CD4-positive, alpha-beta T cell (primary cell): ENCODE measurements at regions not wholly inside any gene's neighbourhood (a gene's known extent, or its start where the extent isn't known, plus 50 kb on each side); places are given as distances from the start of the nearest gene placed in this dataset.

Source experiments
- ATAC-seq: fragments of 200-7000 bp; cut with Tn5 transposase; one replicate; pipeline ENCODE4 v1.10.0; 2022; ENCODE audit warnings: mild to moderate bottlenecking; ENCODE audit not compliant: poor library complexity
- CTCF ChIA-PET: fragments of 350-600 bp; sonication (Branson Sonifier 250); formaldehyde crosslinking; loops from one replicate; lab custom pipeline; 2021; ENCODE audit warnings: antibody characterized with exemption, inconsistent platforms; lab: Charles Lee
- POLR2A ChIA-PET: fragments of 350-600 bp; sonication (Branson Sonifier 250); formaldehyde crosslinking; loops from one replicate; lab custom pipeline; 2021; ENCODE audit warnings: antibody characterized with exemption, inconsistent platforms; lab: Charles Lee
- DNase-seq, 14 experiments: peaks; one replicate each; pipeline ENCODE4 v3.0.0-alpha.2; 2013 to 2020; ENCODE audit warnings: mixed read lengths in 2 of 14
- H3K27ac ChIP-seq, 2 donors: one replicate each; pipeline versions ENCODE4 v1.5.1 to v1.7.0; 2013; ENCODE audit warnings: low read length in 2 of 2, low read depth in 1 of 2, mild to moderate bottlenecking in 1 of 2
- H3K27me3 ChIP-seq, 2 experiments: 1 replicate in 1 of 2; 2 replicates in 1 of 2; pipeline versions ENCODE4 v1.6.1 to v1.7.0; 2013; ENCODE audit warnings: low read length in 2 of 2, control low read depth in 1 of 2, mild to moderate bottlenecking in 1 of 2, moderate library complexity in 1 of 2; ENCODE audit not compliant: insufficient read depth in 2 of 2, control insufficient read depth in 1 of 2
- H3K36me3 ChIP-seq: one replicate; pipeline ENCODE4 v1.6.1; 2013; ENCODE audit warnings: low read length, control low read depth; ENCODE audit not compliant: insufficient read depth
- H3K4me1 ChIP-seq: one replicate; pipeline ENCODE4 v1.6.1; 2013; ENCODE audit warnings: low read length, control low read depth; ENCODE audit not compliant: insufficient read depth
- H3K4me3 ChIP-seq: one replicate; pipeline ENCODE4 v1.5.1; 2013; ENCODE audit warnings: mild to moderate bottlenecking, low read length, moderate library complexity
- H3K9me3 ChIP-seq, 2 experiments: 1 replicate in 1 of 2; 2 replicates in 1 of 2; pipeline versions ENCODE4 v1.6.1 to v1.7.0; 2013; ENCODE audit warnings: low read length in 2 of 2, mild to moderate bottlenecking in 2 of 2, control low read depth in 1 of 2, moderate library complexity in 1 of 2; ENCODE audit not compliant: control insufficient read depth in 1 of 2, insufficient read depth in 1 of 2
- H3K27ac Mint-ChIP-seq: one replicate; pipeline ENCODE4 v1.8.0; 2020; ENCODE audit warnings: mixed read lengths
- H3K27me3 Mint-ChIP-seq: one replicate; pipeline ENCODE4 v1.8.0; 2021; ENCODE audit warnings: mixed read lengths
- H3K36me3 Mint-ChIP-seq: one replicate; pipeline ENCODE4 v1.8.0; 2021; ENCODE audit warnings: low read depth, mixed read lengths
- H3K4me1 Mint-ChIP-seq: one replicate; pipeline ENCODE4 v1.8.0; 2021; ENCODE audit warnings: low read depth, mixed read lengths
- H3K4me3 Mint-ChIP-seq: one replicate; pipeline ENCODE4 v1.8.0; 2020; ENCODE audit warnings: mild to moderate bottlenecking, mixed read lengths
- H3K9me3 Mint-ChIP-seq: one replicate; pipeline ENCODE4 v1.8.0; 2020; ENCODE audit warnings: mixed read lengths
- CTCF ChIP-seq: fragments of 200-600 bp; IDR thresholded peaks from one replicate; pipeline ENCODE4 v1.8.0; 2022; ENCODE audit warnings: antibody characterized with exemption, mild to moderate bottlenecking
- intact Hi-C, 2 experiments: fragments of 100-400 bp; cut with DNase I in 1 of 2; cut with micrococcal nuclease in 1 of 2; formaldehyde crosslinking; loops; one replicate each; pipeline versions ENCODE4 v1.15.1 to v1.9.0; 2023 to 2025; cut with DNase I, micrococcal nuclease

DNA sequence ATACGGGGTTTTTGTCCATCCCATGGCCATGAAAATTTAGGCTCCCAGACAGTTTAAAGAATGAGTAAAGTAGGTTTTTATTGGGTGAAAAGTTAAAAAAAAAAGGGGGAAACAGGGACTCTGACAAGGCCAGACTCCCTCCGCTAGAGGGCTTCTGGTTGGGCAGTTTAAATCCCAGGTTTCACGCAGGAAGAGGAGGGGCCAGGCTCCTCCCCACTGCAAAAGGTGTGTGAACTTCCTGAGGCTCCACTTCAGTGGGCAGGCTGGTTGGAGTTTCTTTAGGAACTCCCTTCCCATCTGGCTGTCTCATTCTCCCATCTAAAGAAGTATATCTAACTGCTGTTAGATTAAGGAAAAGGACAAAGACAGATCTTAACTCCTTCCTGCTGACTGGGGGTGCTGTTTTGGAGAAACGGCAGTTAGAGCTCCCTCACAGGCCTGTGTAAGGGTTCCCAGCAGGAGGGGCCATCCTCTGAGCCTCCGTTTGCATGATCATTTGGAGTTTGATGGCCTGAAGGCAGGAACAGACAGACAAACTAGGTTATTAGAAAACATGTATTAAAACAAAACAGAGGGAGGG, 1160.7 kb downstream of the CNTNAP5 start:
- intact Hi-C loops = no loop called here
- Mint-ChIP-seq H3K4me1 (no peaks in the 10 kb centered on the region), H3K36me3 (no peaks in the 10 kb centered on the region), H3K9me3 (peaks cover 2% of the 10 kb centered on the region), H3K4me3 (no peak overlapping the region), H3K27ac (no peak overlapping the region), H3K27me3 (no peaks in the 10 kb centered on the region)
- Histone ChIP-seq H3K4me1 (no peaks in the 10 kb centered on the region), H3K27me3 (no peaks in the 10 kb centered on the region), H3K9me3 (no peaks in the 10 kb centered on the region), H3K4me3 (no peak overlapping the region), H3K27ac (no peak overlapping the region), H3K36me3 (no peaks in the 10 kb centered on the region)
- ATAC-seq = no peak
- no peak for TF ChIP-seq CTCF
- CTCF ChIA-PET = no interaction called here
- POLR2A ChIA-PET = no interaction called here
- DNase-seq = no peak

GRCh38 chr2:125207431-125207830, 1182.3 kb downstream of the CNTNAP5 start:
- no peaks in the 10 kb centered on the region for H3K27me3 ChIP-seq
- no peak for DNase-seq
- Mint-ChIP-seq H3K27me3 (no peaks in the 10 kb centered on the region), H3K36me3 (no peaks in the 10 kb centered on the region), H3K4me1 (no peaks in the 10 kb centered on the region), H3K27ac (no peak overlapping the region), H3K4me3 (no peak overlapping the region), H3K9me3 (peaks cover 10% of the 10 kb centered on the region)
- intact Hi-C loops = no loop called here
- CTCF ChIA-PET = no interaction called here
- POLR2A ChIA-PET = no interaction called here
- no peak for TF ChIP-seq CTCF
- H3K27ac ChIP-seq = no peak overlapping the region
- ATAC-seq = no peak
- no peaks in the 10 kb centered on the region for H3K36me3 ChIP-seq
- no peaks in the 10 kb centered on the region for H3K4me1 ChIP-seq
- H3K9me3 ChIP-seq = no peaks in the 10 kb centered on the region
- no peak overlapping the region for H3K4me3 ChIP-seq

DNA sequence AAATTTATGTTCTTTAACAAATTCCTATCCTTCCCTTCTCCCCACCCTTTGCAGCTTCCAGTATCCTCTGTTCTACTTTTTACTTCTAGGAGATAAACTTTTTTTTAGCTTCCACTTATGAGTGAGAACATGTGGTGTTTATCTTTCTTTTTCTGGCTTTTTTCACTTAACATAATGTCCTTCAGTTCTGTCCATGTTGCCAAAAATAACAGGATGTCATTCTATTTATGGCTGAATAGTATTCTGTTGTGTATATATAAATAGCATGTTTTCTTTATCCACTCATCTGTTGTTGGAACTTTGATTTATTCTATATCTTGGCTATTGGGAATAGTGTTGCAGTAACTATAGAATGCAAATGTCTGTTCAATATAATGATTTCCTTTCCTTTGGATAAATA, 1191.2 kb downstream of the CNTNAP5 start:
- ChIA-PET CTCF (no interaction called here), POLR2A (no interaction called here)
- no peak overlapping the region for H3K4me3 Mint-ChIP-seq
- Histone ChIP-seq H3K27ac (no peak overlapping the region), H3K4me1 (no peaks in the 10 kb centered on the region), H3K27me3 (no peaks in the 10 kb centered on the region), H3K4me3 (no peak overlapping the region), H3K9me3 (peaks cover 0 to 4% of the 10 kb centered on the region in 2 experiments), H3K36me3 (no peaks in the 10 kb centered on the region)
- H3K4me1 Mint-ChIP-seq = no peaks in the 10 kb centered on the region
- peaks cover 10% of the 10 kb centered on the region for H3K9me3 Mint-ChIP-seq
- H3K36me3 Mint-ChIP-seq = no peaks in the 10 kb centered on the region
- intact Hi-C loops = no loop called here
- TF ChIP-seq CTCF = no peak
- ATAC-seq (no peak), DNase-seq (no peak)
- no peaks in the 10 kb centered on the region for H3K27me3 Mint-ChIP-seq
- H3K27ac Mint-ChIP-seq = no peak overlapping the region
